ENCODE measurements at regions not wholly inside any gene's neighbourhood (a gene's known extent, or its start where the extent isn't known, plus 50 kb on each side); places are given as distances from the start of the nearest gene placed in this dataset.

- Histone ChIP-seq H3K9me3 (peaks cover 0 to 4% (median 0%) of the 10 kb centered on the region in 4 donors), H3K27me3 (no peaks in the 10 kb centered on the region), H3K36me3 (no peaks in the 10 kb centered on the region), H3K4me1 (no peaks in the 10 kb centered on the region), H3K27ac (no peak overlapping the region), H3K4me3 (no peak overlapping the region)
- no peak for TF ChIP-seq POLR2A (IDR thresholded peaks at IDR 0.05)
- no peak for TF ChIP-seq CTCF (IDR thresholded peaks at IDR 0.05)
- no peak for DNase-seq
Observed at GRCh38 chr10:10156917-10157600, 860.6 kb upstream of the CELF2 start.

GRCh38 chr10:10160821-10161312 is 856.8 kb upstream of the CELF2 start:
- no peaks in the 10 kb centered on the region for H3K36me3 ChIP-seq
- no peak for DNase-seq
- peaks cover 0 to 4% (median 0%) of the 10 kb centered on the region in 4 donors for H3K9me3 ChIP-seq
- H3K4me3 ChIP-seq: no peak overlapping the region
- TF ChIP-seq CTCF (IDR thresholded peaks at IDR 0.05) (no peak), POLR2A (IDR thresholded peaks at IDR 0.05) (no peak)
- H3K4me1 ChIP-seq: no peaks in the 10 kb centered on the region
- H3K27me3 ChIP-seq: no peaks in the 10 kb centered on the region
- no peak overlapping the region for H3K27ac ChIP-seq

GRCh38 chr10:10164848-10165247 is 852.8 kb upstream of the CELF2 start:
- no peak for TF ChIP-seq POLR2A (IDR thresholded peaks at IDR 0.05)
- TF ChIP-seq CTCF (IDR thresholded peaks at IDR 0.05): no peak
- no peaks in the 10 kb centered on the region for H3K4me1 ChIP-seq
- no peak overlapping the region for H3K4me3 ChIP-seq
- H3K27me3 ChIP-seq: no peaks in the 10 kb centered on the region
- H3K27ac ChIP-seq: no peak overlapping the region
- H3K36me3 ChIP-seq: no peaks in the 10 kb centered on the region
- H3K9me3 ChIP-seq: peaks cover 0 to 4% (median 0%) of the 10 kb centered on the region in 4 donors
- DNase-seq: no peak

- TF ChIP-seq POLR2A (IDR thresholded peaks at IDR 0.05) (no peak), CTCF (IDR thresholded peaks at IDR 0.05) (no peak)
- no peak overlapping the region for H3K27ac ChIP-seq
- no peaks in the 10 kb centered on the region for H3K36me3 ChIP-seq
- no peaks in the 10 kb centered on the region for H3K27me3 ChIP-seq
- H3K4me3 ChIP-seq: no peak overlapping the region
- DNase-seq: no peak
- peaks cover 0 to 4% (median 0%) of the 10 kb centered on the region in 4 donors for H3K9me3 ChIP-seq
- no peaks in the 10 kb centered on the region for H3K4me1 ChIP-seq
Observed at GRCh38 chr10:10165415-10165814, 852.3 kb upstream of the CELF2 start.

- H3K4me3 ChIP-seq: no peak overlapping the region
- H3K27ac ChIP-seq: no peak overlapping the region
- H3K27me3 ChIP-seq: no peaks in the 10 kb centered on the region
- H3K36me3 ChIP-seq: no peaks in the 10 kb centered on the region
- no peak for DNase-seq
- TF ChIP-seq POLR2A (IDR thresholded peaks at IDR 0.05): no peak
- H3K4me1 ChIP-seq: no peaks in the 10 kb centered on the region
- no peaks in the 10 kb centered on the region for H3K9me3 ChIP-seq
Observed at GRCh38 chr10:10178476-10178875, 839.2 kb upstream of the CELF2 start.

- Histone ChIP-seq H3K9me3 (no peaks in the 10 kb centered on the region), H3K36me3 (no peaks in the 10 kb centered on the region), H3K27me3 (no peaks in the 10 kb centered on the region), H3K4me3 (no peak overlapping the region), H3K4me1 (no peaks in the 10 kb centered on the region), H3K27ac (no peak overlapping the region)
- DNase-seq: no peak
- no peak for TF ChIP-seq CTCF (IDR thresholded peaks at IDR 0.05)
Observed at GRCh38 chr10:10193848-10194247, 823.8 kb upstream of the CELF2 start.
